Liver (tissue), 8 donors: ENCODE measurements at regions not wholly inside any gene's neighbourhood (a gene's known extent, or its start where the extent isn't known, plus 50 kb on each side); places are given as distances from the start of the nearest gene placed in this dataset.

ENCODE experiments used
- DNase-seq: peaks from one replicate; pipeline ENCODE4 v3.0.0-alpha.2; 2017; ENCODE audit warnings: low spot score
- H3K27ac ChIP-seq, 2 donors: one replicate each; pipeline ENCODE4 v1.7.0; 2013; ENCODE audit warnings: inconsistent platforms in 2 of 2, low read length in 2 of 2, control low read depth in 1 of 2, low read depth in 1 of 2, mild to moderate bottlenecking in 1 of 2
- H3K27me3 ChIP-seq, 4 donors: one replicate each; pipeline versions ENCODE4 v1.6.1 to v1.7.0; 2013; ENCODE audit warnings: low read length in 3 of 4, inconsistent platforms in 1 of 4, mild to moderate bottlenecking in 1 of 4, moderate library complexity in 1 of 4; ENCODE audit not compliant: control insufficient read depth in 4 of 4, insufficient read depth in 4 of 4
- H3K36me3 ChIP-seq, 4 donors: one replicate each; pipeline versions ENCODE4 v1.6.1 to v1.7.0; 2013; ENCODE audit warnings: low read length in 3 of 4, mild to moderate bottlenecking in 3 of 4, low read depth in 1 of 4, moderate library complexity in 1 of 4; ENCODE audit not compliant: control insufficient read depth in 4 of 4, insufficient read depth in 3 of 4
- H3K4me1 ChIP-seq, 4 donors: one replicate each; pipeline versions ENCODE4 v1.6.1 to v1.7.0; 2013; ENCODE audit warnings: low read length in 3 of 4, mild to moderate bottlenecking in 3 of 4, moderate library complexity in 1 of 4; ENCODE audit not compliant: control insufficient read depth in 4 of 4, insufficient read depth in 4 of 4
- H3K4me3 ChIP-seq, 3 donors: one replicate each; pipeline versions ENCODE4 v1.6.1 to v1.7.0; 2013; ENCODE audit warnings: low read length in 3 of 3, control low read depth in 1 of 3, low read depth in 1 of 3, mild to moderate bottlenecking in 1 of 3
- H3K9ac ChIP-seq, 2 donors: one replicate each; pipeline ENCODE4 v1.7.0; 2013; ENCODE audit warnings: low read length in 2 of 2, mild to moderate bottlenecking in 2 of 2, moderate library complexity in 2 of 2, control low read depth in 1 of 2, low read depth in 1 of 2
- H3K9me3 ChIP-seq, 4 donors: one replicate each; pipeline versions ENCODE4 v1.6.1 to v1.7.0; 2013; ENCODE audit warnings: low read length in 3 of 4; ENCODE audit not compliant: control insufficient read depth in 4 of 4
- ATF3 ChIP-seq: IDR thresholded peaks from 2 replicates; pipeline ENCODE4 v1.6.1; 2016; ENCODE audit warnings: antibody characterized with exemption
- EGR1 ChIP-seq, 2 donors: IDR thresholded peaks; 2 replicates each; pipeline ENCODE4 v1.6.1; 2016 to 2018; ENCODE audit warnings: antibody characterized with exemption in 2 of 2, low read depth in 2 of 2
- FOXA1 ChIP-seq: IDR thresholded peaks from 2 replicates; pipeline ENCODE4 v1.6.1; 2016; ENCODE audit warnings: antibody characterized with exemption
- FOXA2 ChIP-seq: IDR thresholded peaks from 2 replicates; pipeline ENCODE4 v1.6.1; 2016; ENCODE audit warnings: antibody characterized with exemption
- GABPA ChIP-seq, 2 donors: IDR thresholded peaks in 1 of 2; conservative IDR thresholded peaks in 1 of 2; 2 replicates each; pipeline ENCODE4 v1.6.1; 2016; ENCODE audit warnings: antibody characterized with exemption in 2 of 2, mild to moderate bottlenecking in 1 of 2, moderate library complexity in 1 of 2
- HNF4A ChIP-seq, 2 donors: conservative IDR thresholded peaks; 2 replicates each; pipeline ENCODE4 v1.6.1; 2016; ENCODE audit warnings: antibody characterized with exemption in 2 of 2, mild to moderate bottlenecking in 2 of 2
- HNF4G ChIP-seq: IDR thresholded peaks from 2 replicates; pipeline ENCODE4 v1.6.1; 2016; ENCODE audit warnings: antibody characterized with exemption
- MAX ChIP-seq: IDR thresholded peaks from 2 replicates; pipeline ENCODE4 v1.6.1; 2016; ENCODE audit warnings: antibody characterized with exemption
- NR2F2 ChIP-seq: IDR thresholded peaks from 2 replicates; pipeline ENCODE4 v1.6.1; 2016; ENCODE audit warnings: antibody characterized with exemption
- RAD21 ChIP-seq, 2 donors: IDR thresholded peaks; 2 replicates each; pipeline ENCODE4 v1.6.1; 2016; ENCODE audit warnings: antibody characterized with exemption in 2 of 2, mild to moderate bottlenecking in 2 of 2
- RXRA ChIP-seq, 2 donors: IDR thresholded peaks; 2 replicates each; pipeline ENCODE4 v1.6.1; 2017 to 2018; ENCODE audit warnings: antibody characterized with exemption in 2 of 2, mild to moderate bottlenecking in 1 of 2
- SP1 ChIP-seq: IDR thresholded peaks from 2 replicates; pipeline ENCODE4 v1.6.1; 2018; ENCODE audit warnings: antibody characterized with exemption, mild to moderate bottlenecking
- YY1 ChIP-seq: IDR thresholded peaks from 2 replicates; pipeline ENCODE4 v1.6.1; 2016; ENCODE audit warnings: antibody characterized with exemption, mild to moderate bottlenecking
- ZBTB33 ChIP-seq: IDR thresholded peaks from 2 replicates; pipeline ENCODE4 v1.6.1; 2016; ENCODE audit warnings: antibody characterized with exemption
- WGBS: extraction: QIAGEN DNeasy Blood & Tissue Kit; methylation state at CpG from one replicate; pipeline ENCODE4 v1.1.7; 2013; 5-methylcytosine and 5-hydroxymethylcytosine counted together
- TF ChIP-seq, protein P1 (sequence below): fragments of 150-350 bp; IDR thresholded peaks from 2 replicates; pipeline ENCODE4 v1.5.1; 2017; ENCODE audit warnings: improper control_type of control experiment, low read depth, low read length; ENCODE audit not compliant: missing input control
- donor health status: healthy.
- donor health status: healthy.
- donor health status: healthy.
- donor health status: healthy.
- donor health status: healthy.

- no peak overlapping the region for H3K9ac ChIP-seq
- H3K4me3 ChIP-seq: no peak overlapping the region
- peaks cover 0 to 1% (median 0%) of the 10 kb centered on the region in 4 donors for H3K9me3 ChIP-seq
- WGBS: 87% methylated on average over 4 of the region's 4 CpGs
- no peaks in the 10 kb centered on the region for H3K36me3 ChIP-seq
- TF ChIP-seq RAD21 (IDR thresholded peaks at IDR 0.05): no peak
- no peak overlapping the region for H3K27ac ChIP-seq
- no peaks in the 10 kb centered on the region for H3K4me1 ChIP-seq
- no peak for DNase-seq
- H3K27me3 ChIP-seq: no peaks in the 10 kb centered on the region
Measured at GRCh38 chr18:10397004-10397403, 57.4 kb upstream of the APCDD1 start.

- no peak overlapping the region for H3K4me3 ChIP-seq
- peaks cover 0 to 2% (median 0%) of the 10 kb centered on the region in 4 donors for H3K27me3 ChIP-seq
- no peak for DNase-seq
- TF ChIP-seq FOXA2 (no peak), MAX (no peak), SP1 (no peak), GABPA (IDR thresholded peaks at IDR 0.05 in 1 of 2, conservative IDR thresholded peaks at IDR 0.05 in 1 of 2) (no peak), ATF3 (no peak), FOXA1 (no peak), RAD21 (IDR thresholded peaks at IDR 0.05) (no peak), EGR1 (IDR thresholded peaks at IDR 0.05; ENCODE audit: low read depth in 2 of 2) (no peak), HNF4G (no peak), ZBTB33 (no peak), RXRA (IDR thresholded peaks at IDR 0.05) (no peak), NR2F2 (no peak)
- TF ChIP-seq, protein P1, sequence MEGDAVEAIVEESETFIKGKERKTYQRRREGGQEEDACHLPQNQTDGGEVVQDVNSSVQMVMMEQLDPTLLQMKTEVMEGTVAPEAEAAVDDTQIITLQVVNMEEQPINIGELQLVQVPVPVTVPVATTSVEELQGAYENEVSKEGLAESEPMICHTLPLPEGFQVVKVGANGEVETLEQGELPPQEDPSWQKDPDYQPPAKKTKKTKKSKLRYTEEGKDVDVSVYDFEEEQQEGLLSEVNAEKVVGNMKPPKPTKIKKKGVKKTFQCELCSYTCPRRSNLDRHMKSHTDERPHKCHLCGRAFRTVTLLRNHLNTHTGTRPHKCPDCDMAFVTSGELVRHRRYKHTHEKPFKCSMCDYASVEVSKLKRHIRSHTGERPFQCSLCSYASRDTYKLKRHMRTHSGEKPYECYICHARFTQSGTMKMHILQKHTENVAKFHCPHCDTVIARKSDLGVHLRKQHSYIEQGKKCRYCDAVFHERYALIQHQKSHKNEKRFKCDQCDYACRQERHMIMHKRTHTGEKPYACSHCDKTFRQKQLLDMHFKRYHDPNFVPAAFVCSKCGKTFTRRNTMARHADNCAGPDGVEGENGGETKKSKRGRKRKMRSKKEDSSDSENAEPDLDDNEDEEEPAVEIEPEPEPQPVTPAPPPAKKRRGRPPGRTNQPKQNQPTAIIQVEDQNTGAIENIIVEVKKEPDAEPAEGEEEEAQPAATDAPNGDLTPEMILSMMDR: no peak
- H3K9ac ChIP-seq: no peak overlapping the region
- WGBS: 82% methylated on average over 3 of the region's 3 CpGs
- no peaks in the 10 kb centered on the region for H3K36me3 ChIP-seq
- H3K27ac ChIP-seq: no peak overlapping the region
- H3K9me3 ChIP-seq: no peaks in the 10 kb centered on the region
- H3K4me1 ChIP-seq: no peaks in the 10 kb centered on the region
Measured at GRCh38 chr18:10398571-10398970, 55.9 kb upstream of the APCDD1 start.

- Histone ChIP-seq H3K4me3 (no peak overlapping the region), H3K27me3 (peaks cover 0 to 6% (median 0%) of the 10 kb centered on the region in 4 donors), H3K4me1 (no peaks in the 10 kb centered on the region), H3K36me3 (no peaks in the 10 kb centered on the region), H3K27ac (no peak overlapping the region), H3K9me3 (no peaks in the 10 kb centered on the region), H3K9ac (no peak overlapping the region)
- no peak for TF ChIP-seq ZBTB33
- no peak for TF ChIP-seq RXRA (IDR thresholded peaks at IDR 0.05)
- TF ChIP-seq, protein P1: no peak
- TF ChIP-seq HNF4A (conservative IDR thresholded peaks at IDR 0.05): no peak
- TF ChIP-seq YY1: no peak
- WGBS: 81% methylated on average over 5 of the region's 5 CpGs
- no peak for DNase-seq
Measured at GRCh38 chr18:10399465-10399864, 55.0 kb upstream of the APCDD1 start.
